NCI-H345 treated with DMSO at 0.1 percent for 48 hours (cell line): ENCODE measurements at regions not wholly inside any gene's neighbourhood (a gene's known extent, or its start where the extent isn't known, plus 50 kb on each side); places are given as distances from the start of the nearest gene placed in this dataset.

Source experiments
- DNase-seq: peaks from one replicate; lab custom pipeline; 2025; ENCODE audit not compliant: unreplicated experiment; lab: John Stamatoyannopoulos, UW

- no peak for DNase-seq
Measured at GRCh38 chr6:156311291-156311690, 465.9 kb upstream of the ARID1B start.

GRCh38 chr6:156310701-156311100, 466.5 kb upstream of the ARID1B start:
- no peak for DNase-seq

GRCh38 chr6:156309017-156309416, 468.2 kb upstream of the ARID1B start:
- no peak for DNase-seq

GRCh38 chr6:156308604-156309003, 468.6 kb upstream of the ARID1B start:
- no peak for DNase-seq

GRCh38 chr6:156306531-156306930, 470.6 kb upstream of the ARID1B start:
- DNase-seq = peak; percentile 49

GRCh38 chr6:156283091-156283490, 494.1 kb upstream of the ARID1B start:
- DNase-seq = no peak

GRCh38 chr6:156282087-156282486, 495.1 kb upstream of the ARID1B start:
- DNase-seq = no peak

- no peak for DNase-seq
Measured at GRCh38 chr6:156281266-156281665, 495.9 kb upstream of the ARID1B start.

GRCh38 chr6:156280065-156280464, 497.1 kb upstream of the ARID1B start:
- DNase-seq = peak; percentile 94

- peak; percentile 73 for DNase-seq
Measured at GRCh38 chr6:156279261-156279969, 497.8 kb upstream of the ARID1B start.

- DNase-seq = no peak
Measured at GRCh38 chr6:156273065-156273711, 504.0 kb upstream of the ARID1B start.

- no peak for DNase-seq
Measured at GRCh38 chr6:156269751-156270369, 507.3 kb upstream of the ARID1B start.

- DNase-seq = no peak
Measured at GRCh38 chr6:156268849-156269248, 508.3 kb upstream of the ARID1B start.

- DNase-seq = peak; percentile 25
Measured at GRCh38 chr6:156262014-156262413, 515.2 kb upstream of the ARID1B start.

GRCh38 chr6:156260815-156261214, 516.4 kb upstream of the ARID1B start:
- no peak for DNase-seq

GRCh38 chr6:156258981-156259380, 518.2 kb upstream of the ARID1B start:
- DNase-seq = no peak

GRCh38 chr6:156256161-156256560, 521.0 kb upstream of the ARID1B start:
- no peak for DNase-seq

GRCh38 chr6:156254240-156254639, 522.9 kb upstream of the ARID1B start:
- DNase-seq = no peak

- no peak for DNase-seq
Measured at GRCh38 chr6:156250593-156250992, 526.6 kb upstream of the ARID1B start.

- DNase-seq = no peak
Measured at GRCh38 chr6:156242206-156242605, 535.0 kb upstream of the ARID1B start.

- DNase-seq = no peak
Measured at GRCh38 chr6:156231026-156231765, 546.0 kb upstream of the ARID1B start.

GRCh38 chr6:156219973-156220372, 557.2 kb upstream of the ARID1B start:
- DNase-seq = no peak
